HG02642 (cell line): ENCODE measurements at regions not wholly inside any gene's neighbourhood (a gene's known extent, or its start where the extent isn't known, plus 50 kb on each side); places are given as distances from the start of the nearest gene placed in this dataset.

Experiments used
- ATAC-seq: cut with Tn5 transposase; IDR thresholded peaks from one replicate; pipeline ENCODE4 v1.9.1; 2021; ENCODE audit warnings: mild to moderate bottlenecking; ENCODE audit not compliant: unreplicated experiment, poor library complexity

DNA sequence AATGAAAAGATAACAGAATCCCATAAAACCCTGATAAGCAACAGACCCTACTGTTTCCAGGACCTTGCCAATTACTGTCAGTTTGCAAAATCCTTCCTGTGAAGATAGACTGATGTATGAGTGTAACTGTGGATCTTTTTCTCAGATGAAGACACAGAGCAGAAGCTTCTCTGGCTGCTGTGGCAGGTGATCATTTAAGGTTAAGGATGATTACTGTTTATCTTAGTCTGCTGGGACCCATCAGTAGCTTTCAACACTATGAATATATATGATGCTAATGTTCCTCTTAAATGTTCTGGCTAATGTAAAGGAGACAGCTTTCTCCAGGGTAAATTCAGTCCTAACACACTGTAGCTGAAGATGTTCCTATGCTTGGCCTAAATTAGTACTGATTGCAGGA, 56.0 kb upstream of the CTTNBP2 start:
- no peak for ATAC-seq

GRCh38 chr7:117931314-117931713, 58.1 kb upstream of the CTTNBP2 start:
- no peak for ATAC-seq

GRCh38 chr7:117937049-117937752, 64.0 kb upstream of the CTTNBP2 start:
- no peak for ATAC-seq

DNA sequence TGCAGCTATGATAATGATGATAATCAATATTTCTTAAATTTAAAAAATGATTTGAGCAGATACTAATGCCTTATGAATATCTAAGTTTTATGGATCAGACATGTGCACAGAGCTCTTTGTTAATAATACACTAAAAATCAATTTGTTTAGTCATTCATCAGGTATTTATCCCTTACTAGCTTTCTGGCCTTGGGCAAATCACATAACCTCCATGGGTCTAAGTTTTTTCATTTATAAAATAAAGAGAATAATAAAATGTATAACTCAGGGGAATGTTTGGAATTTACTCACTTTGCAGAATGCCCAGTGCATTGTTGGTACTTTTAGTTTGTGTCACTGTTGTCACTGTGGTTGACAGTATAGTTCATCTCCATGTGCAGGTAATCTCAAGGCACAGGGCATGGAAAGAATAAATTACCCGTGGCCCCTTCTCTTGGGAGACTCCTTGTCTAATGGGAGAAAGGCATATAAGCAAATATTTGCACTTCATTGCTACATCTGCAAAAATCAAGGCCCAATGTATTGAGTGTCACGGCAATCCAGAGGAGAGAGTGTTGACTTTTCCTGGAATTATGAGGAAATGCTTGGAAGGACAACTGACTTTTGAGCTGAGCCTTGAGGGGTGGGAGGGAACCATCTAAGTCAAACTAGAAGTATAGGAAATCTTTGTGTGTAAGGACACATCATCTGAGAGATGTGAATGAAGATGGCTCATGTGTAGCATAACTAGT, 64.7 kb upstream of the CTTNBP2 start:
- no peak for ATAC-seq

- ATAC-seq: no peak
Measured at GRCh38 chr7:117941138-117941810, 68.0 kb upstream of the CTTNBP2 start.

- no peak for ATAC-seq
Measured at GRCh38 chr7:117942780-117943179, 69.5 kb upstream of the CTTNBP2 start.

- ATAC-seq: no peak
Measured at GRCh38 chr7:117944886-117945285, 71.6 kb upstream of the CTTNBP2 start.

- ATAC-seq: no peak
Measured at GRCh38 chr7:117946151-117946633, 73.0 kb upstream of the CTTNBP2 start.

GRCh38 chr7:117949232-117949631, 76.0 kb upstream of the CTTNBP2 start:
- ATAC-seq: no peak

GRCh38 chr7:117950601-117951260, 77.5 kb upstream of the CTTNBP2 start:
- no peak for ATAC-seq

DNA sequence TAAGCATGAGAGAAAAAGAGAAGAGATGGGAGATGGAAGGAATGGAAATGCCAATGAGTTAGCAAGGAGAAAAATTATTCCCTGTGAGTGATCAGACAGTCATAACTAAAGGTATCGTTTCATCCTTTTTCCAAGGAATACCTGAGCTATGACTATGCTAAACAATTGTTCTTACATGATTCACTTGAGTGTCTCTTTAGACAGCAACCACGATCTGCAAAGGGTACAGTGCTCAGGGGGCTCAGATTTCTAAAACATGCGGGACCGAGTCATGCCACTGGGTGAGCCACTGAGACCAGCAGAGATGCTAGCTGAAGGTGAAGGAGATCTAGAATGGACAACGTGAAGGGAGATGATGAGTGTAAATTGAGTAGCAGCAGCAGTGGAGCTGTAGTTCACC, 78.0 kb upstream of the CTTNBP2 start:
- no peak for ATAC-seq

DNA sequence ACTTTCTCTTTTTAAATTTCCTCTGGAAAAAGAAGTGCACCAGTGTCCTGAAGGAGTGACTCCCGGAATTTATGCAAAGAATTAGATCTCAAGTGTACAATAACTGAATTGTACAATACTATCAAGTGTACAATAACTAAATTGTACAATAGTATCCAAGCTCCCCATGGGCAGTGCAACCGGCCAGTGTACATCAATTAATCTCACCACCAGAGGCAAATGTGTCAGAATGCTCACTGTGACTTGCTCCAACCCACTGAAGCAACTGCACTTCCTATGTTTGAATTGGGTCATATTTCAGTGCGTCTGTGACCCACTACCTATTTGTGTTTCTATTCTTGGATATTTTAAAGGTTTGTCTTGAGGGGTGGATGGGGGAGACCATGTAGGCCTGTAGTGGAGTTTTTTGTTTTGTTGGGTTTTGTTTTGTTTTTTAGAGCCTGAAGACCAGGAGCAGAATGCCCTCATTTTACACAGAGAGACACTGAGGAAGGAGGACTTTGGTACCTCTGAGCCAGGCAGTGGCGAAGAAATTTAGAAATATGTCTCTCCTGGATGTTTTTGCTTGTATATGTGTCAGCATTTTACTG, 78.5 kb upstream of the CTTNBP2 start:
- no peak for ATAC-seq

DNA sequence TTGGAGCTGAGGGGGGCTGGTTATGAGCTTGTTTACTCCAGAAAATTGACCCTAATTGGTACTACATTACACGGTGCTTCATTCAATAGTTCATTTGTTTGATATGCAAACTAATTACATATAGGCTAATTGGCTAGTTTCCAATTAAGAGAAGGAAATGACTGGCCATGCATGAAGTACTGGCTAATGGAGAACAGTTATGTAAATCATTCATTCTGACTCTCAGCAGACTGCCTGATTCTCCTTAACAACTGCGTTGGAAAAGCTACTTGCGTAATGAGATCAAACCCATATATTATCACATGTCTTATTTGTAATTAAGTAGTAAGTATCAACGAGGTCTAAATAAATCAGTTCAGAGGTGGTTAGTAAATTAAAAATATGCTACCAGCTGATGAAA, 81.8 kb upstream of the CTTNBP2 start:
- no peak for ATAC-seq

DNA sequence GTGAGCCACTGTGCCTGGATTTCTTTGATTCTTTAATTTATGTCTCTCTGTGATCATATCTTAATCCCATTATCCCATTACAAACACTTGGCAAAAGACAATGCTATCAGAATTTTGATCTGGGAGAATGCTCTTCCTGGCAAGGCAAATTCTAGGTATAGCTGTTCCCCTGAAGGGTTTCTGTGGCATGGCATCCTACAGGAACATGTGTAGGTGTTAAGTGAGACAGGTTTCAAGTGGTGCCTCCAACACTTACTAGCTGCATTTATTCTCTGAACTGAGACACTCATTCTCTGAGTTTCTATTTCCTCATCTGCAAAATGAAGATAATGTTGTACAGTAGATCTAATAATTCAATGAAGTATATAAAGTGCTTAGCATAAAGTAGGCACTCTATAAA, 87.1 kb upstream of the CTTNBP2 start:
- ATAC-seq: no peak

- ATAC-seq: no peak
Measured at GRCh38 chr7:117961235-117961634, 88.0 kb upstream of the CTTNBP2 start.

DNA sequence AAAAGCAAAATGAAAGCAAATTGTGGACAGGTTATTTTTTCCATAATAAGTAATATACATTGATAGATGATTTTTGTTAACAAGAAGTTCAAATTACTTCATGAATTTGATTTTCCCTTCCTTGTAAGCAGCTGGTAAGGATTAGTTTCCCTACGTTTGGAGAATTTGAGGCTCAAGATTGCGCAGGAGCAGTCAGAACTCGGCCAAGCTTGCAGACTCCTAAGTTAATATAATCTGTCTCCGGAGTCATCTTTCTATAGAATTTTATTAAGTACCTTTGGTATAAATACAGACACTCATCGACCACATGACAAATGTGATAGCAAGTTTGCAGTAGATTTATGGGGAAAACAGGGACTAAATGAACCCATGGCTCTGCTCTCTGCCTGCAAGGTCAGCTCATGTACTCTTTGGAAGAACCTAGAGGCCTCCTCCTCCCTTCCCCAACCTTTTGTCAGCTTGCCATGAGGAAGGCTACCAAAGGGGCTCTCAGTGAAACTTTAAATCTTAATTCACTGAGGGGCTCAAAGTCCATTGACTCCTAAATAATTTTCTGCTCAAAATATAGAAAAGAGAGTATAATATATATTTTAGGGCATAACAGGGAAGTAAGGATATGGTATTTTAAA, 89.2 kb upstream of the CTTNBP2 start:
- no peak for ATAC-seq

DNA sequence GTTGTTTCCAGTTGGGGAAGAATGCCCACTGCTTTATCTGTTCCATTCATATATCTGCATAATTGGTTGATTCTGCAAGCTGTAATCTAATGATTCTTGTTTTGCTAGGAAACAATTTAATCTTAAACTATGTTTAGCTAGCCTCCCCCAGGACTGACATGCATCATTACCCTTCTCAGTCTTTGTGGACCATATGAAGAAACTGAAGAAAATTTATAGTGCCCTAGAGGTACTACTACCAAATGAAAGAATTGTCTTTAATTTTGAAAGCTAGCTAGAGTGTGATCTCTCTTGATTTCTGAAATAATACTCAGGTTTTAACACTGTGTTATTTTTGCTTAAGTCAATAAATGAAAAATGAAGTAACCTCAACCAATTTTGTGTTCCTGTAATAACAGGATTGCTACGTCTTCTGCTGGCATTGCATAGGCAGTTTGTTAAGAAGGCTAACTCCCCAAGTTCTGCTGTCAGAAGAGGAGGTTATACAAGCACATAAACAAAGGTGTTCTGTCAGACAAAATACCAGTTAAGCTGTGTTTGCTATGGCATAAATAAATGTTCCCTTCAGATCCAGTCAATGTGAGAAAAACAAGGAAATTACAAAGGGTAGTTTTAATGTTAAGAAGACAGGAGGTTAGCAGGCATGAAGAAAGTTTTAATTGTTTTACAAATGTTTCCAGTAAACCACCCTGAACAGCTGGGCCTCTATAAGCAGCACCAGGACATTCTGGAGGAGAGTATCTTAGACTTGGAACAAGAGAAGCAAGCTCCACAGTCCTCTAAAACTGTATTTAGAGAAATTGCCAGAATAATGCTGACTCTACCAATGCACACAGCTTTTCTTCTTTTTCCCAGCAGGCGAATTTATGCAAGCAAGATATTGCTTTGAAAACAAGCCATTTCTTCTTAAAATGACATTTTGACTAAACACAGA, 90.3 kb upstream of the CTTNBP2 start:
- ATAC-seq: no peak

GRCh38 chr7:117970801-117971200, 97.6 kb upstream of the CTTNBP2 start:
- no peak for ATAC-seq
